ENCODE measurements at regions not wholly inside any gene's neighbourhood (a gene's known extent, or its start where the extent isn't known, plus 50 kb on each side); places are given as distances from the start of the nearest gene placed in this dataset.

DNA sequence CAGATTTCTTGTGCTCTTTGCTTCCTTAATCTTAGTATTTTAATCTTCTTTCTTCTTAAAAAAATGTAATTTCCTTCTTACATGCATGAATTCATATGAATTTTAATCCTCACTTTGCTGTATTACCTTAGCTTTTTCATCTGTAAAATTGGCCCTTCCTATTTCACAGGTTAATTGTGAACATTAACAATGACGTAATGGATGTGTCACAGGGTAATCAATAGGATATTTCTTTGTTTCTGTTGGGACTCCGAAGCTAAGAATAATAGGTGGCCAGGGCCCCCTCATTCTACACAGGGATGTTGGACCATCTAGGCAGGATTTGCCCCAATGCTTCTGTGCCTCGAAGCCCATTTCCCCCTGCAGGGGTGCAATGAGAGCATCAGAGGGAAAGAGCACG is 187.4 kb upstream of the NFIB start:
- no peak for TF ChIP-seq CTCF (conservative IDR thresholded peaks at IDR 0.05; ENCODE audit: low read depth, low read length)
- no peak for TF ChIP-seq EZH2 (IDR thresholded peaks at IDR 0.05; ENCODE audit: borderline replicate concordance, low read depth, low read length, poor library complexity, severe bottlenecking)
